ENCODE measurements at regions not wholly inside any gene's neighbourhood (a gene's known extent, or its start where the extent isn't known, plus 50 kb on each side); places are given as distances from the start of the nearest gene placed in this dataset.

DNA sequence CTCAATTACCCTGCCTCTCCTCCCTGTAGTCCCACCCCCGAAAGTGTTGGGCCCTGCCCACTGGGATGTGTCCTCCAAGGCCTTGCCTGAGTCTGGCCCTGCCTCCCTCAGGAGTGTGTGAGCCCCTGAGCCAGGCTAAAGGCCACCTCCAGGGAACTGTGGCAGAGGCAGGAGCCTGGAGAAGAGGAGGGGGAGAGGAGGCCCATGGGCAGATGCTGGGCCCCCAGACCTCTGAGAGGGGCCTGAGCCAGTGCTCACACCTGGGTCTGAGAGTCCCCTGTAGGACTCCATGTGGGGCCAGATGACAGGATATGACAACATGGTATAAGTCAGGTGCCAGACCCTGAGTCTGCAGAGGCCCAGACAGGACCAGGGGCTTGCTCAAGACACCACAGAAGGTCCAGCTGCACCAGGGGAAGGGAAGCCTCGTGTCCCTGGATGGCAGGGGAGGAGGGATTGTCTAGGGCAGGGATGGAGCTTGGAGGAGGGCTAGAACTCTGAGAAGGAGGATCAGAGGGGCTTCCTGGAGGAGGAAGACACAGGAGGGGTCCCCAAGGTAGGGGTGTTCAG is 217.9 kb downstream of the TBC1D2B start:
- peak overlapping the region; percentile 20 for H3K27ac Mint-ChIP-seq
- H3K4me1 Mint-ChIP-seq (ENCODE audit: low read depth), result no peaks in the 10 kb centered on the region
- peaks cover 3% of the 10 kb centered on the region for H3K27me3 Mint-ChIP-seq (ENCODE audit: low read depth)
- ChIA-PET POLR2A (no interaction called here), CTCF (no interaction called here)
- no peak for ATAC-seq
- no peaks in the 10 kb centered on the region for H3K36me3 Mint-ChIP-seq (ENCODE audit: low read depth)
- no peak for DNase-seq
- no peak overlapping the region for H3K4me3 Mint-ChIP-seq
- H3K9me3 Mint-ChIP-seq (ENCODE audit: insufficient read depth), result no peaks in the 10 kb centered on the region

DNA sequence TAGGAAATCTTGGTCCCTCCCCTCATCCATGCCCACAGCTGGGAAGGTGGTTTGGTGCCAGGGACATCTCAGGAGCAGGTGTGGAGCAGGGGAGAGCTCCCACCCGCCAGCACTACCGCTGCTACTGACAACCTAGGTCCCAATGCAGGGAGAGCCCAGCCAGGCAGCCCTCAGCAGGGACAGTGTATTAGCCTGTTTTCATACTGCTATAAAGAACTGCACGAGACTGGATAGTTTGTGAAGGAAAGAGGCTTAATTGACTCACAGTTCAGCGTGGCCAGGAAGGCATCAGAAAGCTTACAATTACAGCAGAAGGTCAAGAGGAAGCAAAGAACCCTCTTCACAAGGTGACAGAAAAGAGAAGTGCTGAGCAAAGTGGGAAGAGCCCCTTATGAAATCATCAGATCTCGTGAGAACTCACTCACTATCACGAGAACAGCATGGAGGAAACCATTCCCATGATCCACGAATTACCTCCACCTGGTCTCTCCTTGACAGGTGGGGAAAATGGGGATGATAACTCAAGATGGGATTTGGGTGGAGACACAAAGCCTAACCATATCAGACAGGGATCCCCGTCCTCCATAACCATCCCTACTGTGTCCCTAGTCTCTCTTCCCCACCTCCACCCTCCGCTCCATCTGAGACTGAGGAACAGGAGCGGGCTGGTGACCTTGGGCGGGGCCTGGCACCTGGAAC is 218.6 kb downstream of the TBC1D2B start:
- Mint-ChIP-seq H3K4me1 (ENCODE audit: low read depth) (no peaks in the 10 kb centered on the region), H3K27me3 (ENCODE audit: low read depth) (peaks cover 6% of the 10 kb centered on the region), H3K36me3 (ENCODE audit: low read depth) (no peaks in the 10 kb centered on the region), H3K9me3 (ENCODE audit: insufficient read depth) (no peaks in the 10 kb centered on the region), H3K4me3 (no peak overlapping the region), H3K27ac (no peak overlapping the region)
- POLR2A ChIA-PET, result no interaction called here
- DNase-seq, result no peak
- no peak for ATAC-seq
- CTCF ChIA-PET, result no interaction called here

DNA sequence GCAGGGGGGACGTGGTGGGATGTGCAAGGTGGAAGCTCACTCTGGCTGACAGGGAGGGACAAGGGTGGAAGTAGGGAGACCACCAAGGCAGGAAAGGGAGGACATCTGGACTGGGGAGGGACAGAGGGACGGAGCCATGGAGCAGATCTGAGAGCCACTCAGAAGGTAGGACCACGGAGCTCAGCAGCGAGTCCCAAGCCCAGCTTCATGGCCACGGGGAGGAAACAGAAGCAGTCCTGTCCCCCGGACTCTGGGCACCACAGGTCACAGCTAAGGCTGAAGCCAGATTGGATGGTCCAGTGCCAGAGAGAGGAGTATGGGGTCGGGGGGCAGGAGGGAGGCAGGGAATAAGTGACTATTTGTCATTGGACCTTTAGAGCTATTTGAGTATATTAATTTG is 220.1 kb downstream of the TBC1D2B start:
- ChIA-PET POLR2A (no interaction called here), CTCF (no interaction called here)
- no peak for ATAC-seq
- Mint-ChIP-seq H3K4me1 (ENCODE audit: low read depth) (no peaks in the 10 kb centered on the region), H3K4me3 (no peak overlapping the region), H3K36me3 (ENCODE audit: low read depth) (no peaks in the 10 kb centered on the region), H3K27ac (no peak overlapping the region), H3K27me3 (ENCODE audit: low read depth) (peaks cover 6% of the 10 kb centered on the region), H3K9me3 (ENCODE audit: insufficient read depth) (no peaks in the 10 kb centered on the region)
- no peak for DNase-seq

DNA sequence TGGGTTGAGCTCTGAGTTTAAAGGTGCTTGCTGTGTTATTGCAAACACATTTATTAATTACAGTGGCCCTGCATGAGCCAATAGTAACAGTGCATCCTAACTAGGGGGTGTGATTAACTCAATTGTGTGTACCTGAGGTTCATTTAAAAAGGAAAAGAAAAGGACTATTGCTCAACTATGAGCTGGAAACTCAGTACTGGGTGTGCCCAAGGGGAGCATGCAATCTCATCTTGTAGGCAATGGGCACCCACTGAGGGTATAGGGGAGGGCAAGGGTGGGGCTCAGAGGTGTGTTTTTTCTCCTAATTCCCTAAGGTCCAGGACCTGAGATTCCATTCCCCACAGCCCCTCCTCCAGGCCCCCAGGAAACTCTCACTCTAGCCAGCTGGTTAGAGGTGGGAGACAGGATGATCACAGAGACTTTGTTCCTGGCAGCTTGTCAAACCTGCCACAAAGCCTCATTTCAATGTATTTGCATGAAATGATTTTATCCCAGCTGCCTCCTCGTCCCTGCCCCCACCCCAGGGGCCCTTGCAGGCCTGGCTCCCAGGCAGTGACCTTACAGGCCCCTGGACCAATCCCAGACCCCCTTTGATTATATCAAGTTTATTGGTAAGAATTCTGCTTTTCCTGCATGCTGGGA is 220.7 kb downstream of the TBC1D2B start:
- POLR2A ChIA-PET, result no interaction called here
- Mint-ChIP-seq H3K4me1 (ENCODE audit: low read depth) (no peaks in the 10 kb centered on the region), H3K27ac (no peak overlapping the region), H3K27me3 (ENCODE audit: low read depth) (peaks cover 6% of the 10 kb centered on the region), H3K36me3 (ENCODE audit: low read depth) (no peaks in the 10 kb centered on the region), H3K9me3 (ENCODE audit: insufficient read depth) (no peaks in the 10 kb centered on the region), H3K4me3 (no peak overlapping the region)
- no peak for DNase-seq
- ATAC-seq, result no peak
- CTCF ChIA-PET, result no interaction called here

DNA sequence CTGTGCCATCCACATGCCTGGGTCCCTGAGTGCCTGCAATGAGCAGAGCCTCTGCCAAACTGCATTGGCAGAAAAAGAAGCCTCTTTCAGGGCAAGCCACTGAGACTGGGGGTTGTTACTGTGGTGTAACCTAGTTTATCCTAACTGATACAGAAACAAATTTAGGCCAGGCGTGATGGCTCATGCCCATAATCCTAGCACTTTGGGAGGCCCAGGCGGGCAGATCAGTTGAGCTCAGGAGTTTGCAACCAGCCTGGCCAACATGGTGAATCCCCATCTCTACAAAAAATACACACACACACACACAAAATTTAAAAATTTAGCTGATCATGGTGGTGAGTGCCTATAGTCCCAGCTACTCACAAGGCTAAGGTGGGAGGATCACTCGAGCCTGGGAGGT is 221.6 kb downstream of the TBC1D2B start:
- H3K36me3 Mint-ChIP-seq (ENCODE audit: low read depth), result no peaks in the 10 kb centered on the region
- H3K27me3 Mint-ChIP-seq (ENCODE audit: low read depth), result peaks cover 6% of the 10 kb centered on the region
- POLR2A ChIA-PET, result no interaction called here
- no peak for DNase-seq
- no peaks in the 10 kb centered on the region for H3K9me3 Mint-ChIP-seq (ENCODE audit: insufficient read depth)
- H3K4me3 Mint-ChIP-seq, result no peak overlapping the region
- no peak overlapping the region for H3K27ac Mint-ChIP-seq
- ATAC-seq, result no peak
- CTCF ChIA-PET, result no interaction called here
- no peaks in the 10 kb centered on the region for H3K4me1 Mint-ChIP-seq (ENCODE audit: low read depth)

DNA sequence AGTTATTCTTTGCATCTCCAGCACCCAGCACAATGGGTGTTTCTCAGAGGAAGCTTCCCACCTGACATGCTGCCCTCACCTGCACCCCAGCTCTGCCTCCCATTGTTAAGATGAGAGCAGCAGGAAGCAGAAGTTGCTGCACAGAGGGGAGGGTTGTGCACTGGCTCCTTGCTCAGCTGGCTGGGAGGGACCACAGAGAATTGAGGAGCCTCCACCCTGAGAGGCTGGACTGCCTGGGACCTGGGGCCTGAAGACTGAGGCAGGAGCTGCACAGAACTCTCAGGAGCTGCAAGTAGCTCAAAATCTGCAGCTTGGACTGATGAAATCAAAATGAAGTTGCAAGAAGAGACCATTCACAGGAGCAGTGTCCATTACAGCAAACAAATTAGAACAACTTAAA is 222.3 kb upstream of the LINGO1 start:
- no peak overlapping the region for H3K4me3 Mint-ChIP-seq
- POLR2A ChIA-PET, result no interaction called here
- DNase-seq (no peak), ATAC-seq (no peak)
- H3K36me3 Mint-ChIP-seq (ENCODE audit: low read depth), result no peaks in the 10 kb centered on the region
- no peak overlapping the region for H3K27ac Mint-ChIP-seq
- peaks cover 4% of the 10 kb centered on the region for H3K9me3 Mint-ChIP-seq (ENCODE audit: insufficient read depth)
- H3K27me3 Mint-ChIP-seq (ENCODE audit: low read depth), result peaks cover 7% of the 10 kb centered on the region
- CTCF ChIA-PET, result no interaction called here
- no peaks in the 10 kb centered on the region for H3K4me1 Mint-ChIP-seq (ENCODE audit: low read depth)

DNA sequence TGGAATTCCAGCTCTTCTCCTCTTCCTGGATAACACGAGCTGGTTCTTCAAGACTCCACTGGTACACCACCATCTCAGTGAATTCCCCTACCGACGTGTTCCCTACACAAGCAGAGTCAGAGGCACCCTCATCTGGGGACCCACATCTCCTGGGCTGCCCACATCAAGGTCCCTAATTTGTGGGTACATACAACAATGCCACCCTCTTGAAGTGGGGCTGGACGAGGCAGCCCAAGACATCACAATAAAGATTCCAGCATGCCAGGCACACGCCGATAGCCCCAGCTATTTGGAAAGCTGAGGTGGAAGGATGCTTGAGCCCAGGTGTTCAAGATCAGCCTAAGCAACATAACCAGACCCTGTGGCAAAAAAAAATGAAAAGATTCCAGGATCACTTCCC is 221.2 kb upstream of the LINGO1 start:
- H3K36me3 Mint-ChIP-seq (ENCODE audit: low read depth), result no peaks in the 10 kb centered on the region
- ATAC-seq, result no peak
- DNase-seq, result no peak
- H3K4me3 Mint-ChIP-seq, result no peak overlapping the region
- peaks cover 4% of the 10 kb centered on the region for H3K9me3 Mint-ChIP-seq (ENCODE audit: insufficient read depth)
- no peak overlapping the region for H3K27ac Mint-ChIP-seq
- CTCF ChIA-PET, result no interaction called here
- peaks cover 11% of the 10 kb centered on the region for H3K27me3 Mint-ChIP-seq (ENCODE audit: low read depth)
- POLR2A ChIA-PET, result no interaction called here
- no peaks in the 10 kb centered on the region for H3K4me1 Mint-ChIP-seq (ENCODE audit: low read depth)

DNA sequence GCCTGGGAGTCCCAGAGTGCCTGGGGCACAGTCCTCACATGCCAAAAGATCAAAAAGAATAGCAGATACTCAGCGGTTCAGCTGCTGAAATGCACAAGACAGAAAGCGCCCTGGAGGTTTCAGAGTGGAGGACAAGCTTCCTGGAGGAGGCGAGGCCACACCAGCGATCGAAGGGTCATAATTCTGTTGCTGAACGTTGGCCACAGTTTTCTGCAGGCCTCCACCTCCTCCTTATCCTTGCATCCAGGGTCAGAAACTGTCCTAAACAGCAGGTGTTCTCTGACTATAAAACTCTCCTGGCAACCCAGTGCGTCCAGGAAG is 220.3 kb upstream of the LINGO1 start:
- H3K27me3 Mint-ChIP-seq (ENCODE audit: low read depth), result peaks cover 14% of the 10 kb centered on the region
- DNase-seq, result no peak
- no peaks in the 10 kb centered on the region for H3K4me1 Mint-ChIP-seq (ENCODE audit: low read depth)
- ChIA-PET POLR2A (interaction anchor here (0.6 kb wide), 1 partner anchor 188 kb away, joined by 3 read pairs; no protein-coding TSS in a partner anchor), CTCF (no interaction called here)
- peaks cover 4% of the 10 kb centered on the region for H3K9me3 Mint-ChIP-seq (ENCODE audit: insufficient read depth)
- no peak for ATAC-seq
- no peak overlapping the region for H3K4me3 Mint-ChIP-seq
- no peaks in the 10 kb centered on the region for H3K36me3 Mint-ChIP-seq (ENCODE audit: low read depth)
- H3K27ac Mint-ChIP-seq, result no peak overlapping the region

DNA sequence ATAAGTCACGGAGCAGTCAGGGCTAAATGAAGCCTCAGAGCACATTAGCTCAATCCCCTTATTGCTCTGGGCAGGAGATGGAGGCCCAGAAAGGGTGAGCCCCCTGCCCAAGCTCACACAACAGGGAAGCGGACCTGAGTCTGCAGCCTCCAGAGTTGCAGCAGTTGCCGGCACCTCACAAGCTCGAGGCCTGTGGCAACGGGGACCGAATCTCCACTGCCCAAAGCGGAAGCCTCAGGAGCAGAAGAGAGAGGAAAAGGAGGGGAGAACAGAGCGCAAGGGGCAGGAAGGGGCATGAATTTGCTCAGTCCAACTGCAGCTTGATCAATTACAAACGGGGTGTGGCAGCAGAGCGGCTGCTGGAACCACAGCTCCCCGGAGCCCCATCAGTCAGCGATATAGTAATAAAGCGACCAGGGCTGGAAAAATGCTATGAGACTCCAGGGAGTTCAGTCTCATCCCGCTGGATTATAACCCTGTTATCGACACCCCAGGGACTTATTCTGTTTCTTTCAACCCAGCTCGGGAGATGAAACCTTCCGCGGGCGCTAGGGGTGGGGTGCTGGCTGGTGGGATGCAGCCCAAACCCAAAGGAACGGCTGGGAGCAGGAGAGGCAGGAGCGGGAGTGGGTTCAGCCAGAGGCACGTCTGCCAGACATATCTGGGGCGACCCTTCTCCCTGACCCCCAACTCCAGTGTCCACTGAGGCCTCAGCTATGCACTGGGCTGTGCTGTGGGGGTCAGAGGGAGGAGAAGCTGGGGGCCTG is 219.7 kb upstream of the LINGO1 start:
- H3K4me3 Mint-ChIP-seq, result no peak overlapping the region
- no peak overlapping the region for H3K27ac Mint-ChIP-seq
- DNase-seq (no peak), ATAC-seq (no peak)
- H3K9me3 Mint-ChIP-seq (ENCODE audit: insufficient read depth), result peaks cover 4% of the 10 kb centered on the region
- ChIA-PET POLR2A (interaction anchor here (0.6 kb wide), 1 partner anchor 188 kb away, joined by 3 read pairs; no protein-coding TSS in a partner anchor), CTCF (no interaction called here)
- H3K36me3 Mint-ChIP-seq (ENCODE audit: low read depth), result no peaks in the 10 kb centered on the region
- H3K4me1 Mint-ChIP-seq (ENCODE audit: low read depth), result no peaks in the 10 kb centered on the region
- peaks cover 15% of the 10 kb centered on the region for H3K27me3 Mint-ChIP-seq (ENCODE audit: low read depth)

DNA sequence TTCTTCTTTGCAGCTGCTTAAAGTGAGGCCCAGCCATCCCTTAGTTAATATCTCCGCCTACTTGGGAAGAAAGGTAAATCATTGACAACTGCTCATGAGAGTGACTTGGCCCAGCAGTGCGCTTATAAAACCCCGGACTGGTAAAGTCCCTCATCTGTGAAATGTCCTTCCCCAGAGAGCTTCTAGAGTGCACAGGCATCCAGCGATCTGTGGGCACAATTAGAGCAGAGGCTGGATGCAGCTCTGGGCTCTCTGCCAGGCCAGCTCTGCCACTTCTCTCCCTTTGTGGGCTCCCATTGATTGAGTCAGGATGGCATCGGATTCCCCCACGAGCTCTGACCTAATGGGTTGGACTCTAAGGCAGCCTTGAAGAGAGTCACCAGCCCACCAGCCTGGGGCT is 219.0 kb upstream of the LINGO1 start:
- Mint-ChIP-seq H3K27ac (no peak overlapping the region), H3K4me3 (no peak overlapping the region), H3K27me3 (ENCODE audit: low read depth) (peaks cover 18% of the 10 kb centered on the region), H3K36me3 (ENCODE audit: low read depth) (no peaks in the 10 kb centered on the region), H3K9me3 (ENCODE audit: insufficient read depth) (peaks cover 4% of the 10 kb centered on the region), H3K4me1 (ENCODE audit: low read depth) (no peaks in the 10 kb centered on the region)
- ChIA-PET CTCF (no interaction called here), POLR2A (no interaction called here)
- ATAC-seq (no peak), DNase-seq (no peak)

DNA sequence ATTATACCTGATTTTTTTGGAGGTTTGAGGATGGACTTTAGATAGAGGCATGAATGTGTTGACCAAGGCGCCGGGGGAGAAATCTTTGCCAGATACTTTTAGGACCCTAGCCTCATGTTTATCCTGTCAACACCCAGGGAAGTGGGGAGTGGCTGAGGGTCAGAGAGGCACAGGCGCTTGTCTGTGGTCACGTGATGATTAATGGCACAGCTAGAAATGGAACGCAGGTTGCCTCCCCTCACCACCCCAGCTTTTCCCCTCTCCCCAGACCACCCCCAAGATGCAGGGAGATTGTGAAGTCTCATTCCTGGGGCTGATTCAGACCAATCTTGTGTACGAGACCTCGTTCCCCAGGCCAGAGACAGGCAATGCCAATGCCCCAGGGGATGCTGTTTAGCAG is 218.4 kb upstream of the LINGO1 start:
- POLR2A ChIA-PET, result no interaction called here
- DNase-seq, result no peak
- Mint-ChIP-seq H3K4me1 (ENCODE audit: low read depth) (no peaks in the 10 kb centered on the region), H3K36me3 (ENCODE audit: low read depth) (no peaks in the 10 kb centered on the region), H3K4me3 (no peak overlapping the region), H3K27ac (no peak overlapping the region), H3K27me3 (ENCODE audit: low read depth) (peaks cover 20% of the 10 kb centered on the region), H3K9me3 (ENCODE audit: insufficient read depth) (peaks cover 4% of the 10 kb centered on the region)
- ATAC-seq, result no peak
- CTCF ChIA-PET, result no interaction called here

DNA sequence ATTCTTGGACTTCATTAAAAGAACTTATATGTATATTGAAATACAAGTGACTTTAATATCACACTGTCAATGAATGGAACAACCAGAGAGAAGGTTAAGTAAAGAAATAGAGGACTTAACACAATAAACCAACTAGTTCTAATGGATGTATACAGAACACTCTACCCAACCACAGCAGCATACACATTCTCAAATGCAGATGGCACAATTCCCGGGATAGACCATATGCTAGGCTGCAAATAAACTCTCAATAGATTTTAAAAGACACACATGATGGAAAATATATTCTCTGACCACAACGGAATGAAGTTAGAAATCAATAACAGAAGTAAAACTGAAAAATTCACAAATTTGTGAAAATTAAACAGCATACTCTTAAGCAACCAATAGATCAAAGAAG is 214.3 kb upstream of the LINGO1 start:
- no peak for DNase-seq
- no peaks in the 10 kb centered on the region for H3K36me3 Mint-ChIP-seq (ENCODE audit: low read depth)
- ChIA-PET POLR2A (no interaction called here), CTCF (no interaction called here)
- H3K4me1 Mint-ChIP-seq (ENCODE audit: low read depth), result no peaks in the 10 kb centered on the region
- no peak overlapping the region for H3K4me3 Mint-ChIP-seq
- H3K9me3 Mint-ChIP-seq (ENCODE audit: insufficient read depth), result peaks cover 4% of the 10 kb centered on the region
- no peak for ATAC-seq
- no peak overlapping the region for H3K27ac Mint-ChIP-seq
- peaks cover 25% of the 10 kb centered on the region for H3K27me3 Mint-ChIP-seq (ENCODE audit: low read depth)

Data from activated CD8-positive, alpha-beta T cell treated with anti-CD3 and anti-CD28 coated beads, Interleukin-2, amount 10 ng/mL, durations not matched to agents 7 days and 5 days (primary cell).